Ectodermal cell (in vitro differentiated cells): ENCODE measurements at regions not wholly inside any gene's neighbourhood (a gene's known extent, or its start where the extent isn't known, plus 50 kb on each side); places are given as distances from the start of the nearest gene placed in this dataset.
"Not testable (repeated sequence)": the region's sequence is repeated elsewhere in the genome, so short reads cannot be mapped to it uniquely, and the experiment has no call there.

ENCODE experiments used
- H3K27ac ChIP-seq: 2 replicates; pipeline ENCODE4 v1.7.0; 2013; ENCODE audit warnings: mild to moderate bottlenecking, low read depth, low read length; ENCODE audit not compliant: insufficient read depth, poor library complexity, severe bottlenecking
- H3K27me3 ChIP-seq: 2 replicates; pipeline ENCODE4 v1.7.0; 2013; ENCODE audit warnings: mild to moderate bottlenecking, low read length; ENCODE audit not compliant: insufficient read depth, control insufficient read depth, poor library complexity, severe bottlenecking
- H3K36me3 ChIP-seq: one replicate; pipeline ENCODE4 v1.7.0; 2013; ENCODE audit warnings: low read length; ENCODE audit not compliant: control insufficient read depth, insufficient read depth
- H3K4me1 ChIP-seq: one replicate; pipeline ENCODE4 v1.7.0; 2013; ENCODE audit warnings: low read length; ENCODE audit not compliant: control insufficient read depth, insufficient read depth
- H3K4me3 ChIP-seq: 2 replicates; pipeline ENCODE4 v1.7.0; 2013; ENCODE audit warnings: low read depth, low read length, control low read depth; ENCODE audit not compliant: insufficient read depth
- H3K9me3 ChIP-seq: 2 replicates; pipeline ENCODE4 v1.7.0; 2013; ENCODE audit warnings: mild to moderate bottlenecking, low read length, moderate library complexity; ENCODE audit not compliant: control insufficient read depth
- WGBS, 2 experiments: methylation state at CpG; one replicate each; pipeline ENCODE4 v1.1.7; 2013; ENCODE audit warnings: missing lambda C conversion rate in 2 of 2; 5-methylcytosine and 5-hydroxymethylcytosine counted together

DNA sequence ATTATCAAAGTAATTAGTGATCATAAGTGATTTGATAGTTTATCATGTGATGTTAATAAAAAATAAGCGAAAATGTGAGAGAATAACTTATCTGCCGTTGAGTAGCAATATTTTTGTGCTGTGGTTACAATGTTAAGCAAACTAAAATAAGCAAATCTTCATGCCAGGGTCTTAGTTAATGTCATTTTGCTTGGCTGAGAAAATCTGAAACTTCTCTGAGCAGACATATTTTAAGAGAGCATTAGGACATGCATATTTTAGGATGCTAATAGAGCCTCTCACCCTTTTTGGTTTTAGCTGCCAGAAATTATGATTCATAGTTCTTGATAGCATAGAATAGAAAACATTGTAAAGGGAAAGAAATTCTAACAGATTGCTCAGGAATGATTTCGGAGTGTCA lies 233.5 kb upstream of the ZEB2 start:
- Histone ChIP-seq H3K27ac (no peak overlapping the region), H3K27me3 (no peaks in the 10 kb centered on the region), H3K9me3 (peaks cover 3% of the 10 kb centered on the region), H3K4me1 (no peaks in the 10 kb centered on the region), H3K4me3 (no peak overlapping the region), H3K36me3 (no peaks in the 10 kb centered on the region)
- WGBS, 2 experiments: 92 to 97% methylated on average over 2 to 3 of the region's 3 CpGs

GRCh38 chr2:144751142-144751905 lies 231.4 kb upstream of the ZEB2 start:
- Histone ChIP-seq H3K27me3 (no peaks in the 10 kb centered on the region), H3K4me3 (no peak overlapping the region), H3K4me1 (no peaks in the 10 kb centered on the region), H3K9me3 (peaks cover 8% of the 10 kb centered on the region), H3K27ac (no peak overlapping the region), H3K36me3 (no peaks in the 10 kb centered on the region)
- WGBS, 2 experiments: 80% methylated on average over 1 of the region's 3 CpGs; no CpG with 5 or more reads in 1 of the 2 experiments

DNA sequence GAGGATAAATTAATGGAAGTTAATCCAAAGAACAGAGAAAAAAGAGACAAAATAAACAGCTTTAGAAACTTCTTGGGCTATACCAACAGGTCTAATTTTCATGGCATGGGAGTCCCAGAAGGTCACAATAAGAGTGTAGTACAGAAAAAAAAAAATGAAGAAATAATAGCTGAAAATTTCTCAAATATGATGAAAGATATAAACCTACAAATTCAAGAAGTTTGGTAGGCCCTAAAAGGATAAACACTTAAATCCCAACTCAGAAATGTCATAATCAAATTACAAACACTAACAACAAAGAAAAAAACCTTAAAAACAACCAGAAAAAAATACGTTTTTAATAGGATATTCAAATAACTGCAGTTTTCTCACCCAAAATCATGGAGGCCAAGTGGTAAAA lies 229.3 kb upstream of the ZEB2 start:
- WGBS, 2 experiments: 100% methylated on average over 1 of the region's 1 CpG; no CpG with 5 or more reads in 1 of the 2 experiments
- no peak overlapping the region for H3K27ac ChIP-seq
- no peaks in the 10 kb centered on the region for H3K4me1 ChIP-seq

GRCh38 chr2:144748443-144748842 lies 228.5 kb upstream of the ZEB2 start:
- no peak overlapping the region for H3K27ac ChIP-seq
- 74 to 75% methylated on average over 5 of the region's 5 CpGs for WGBS, 2 experiments
- no peaks in the 10 kb centered on the region for H3K27me3 ChIP-seq
- no peaks in the 10 kb centered on the region for H3K36me3 ChIP-seq
- H3K9me3 ChIP-seq: peaks cover 8% of the 10 kb centered on the region
- H3K4me1 ChIP-seq: no peaks in the 10 kb centered on the region
- H3K4me3 ChIP-seq: no peak overlapping the region

More for the DNA sequence above, 229.3 kb upstream of the ZEB2 start:
- Histone ChIP-seq H3K4me3 (no peak overlapping the region), H3K36me3 (no peaks in the 10 kb centered on the region), H3K27me3 (no peaks in the 10 kb centered on the region), H3K9me3 (peaks cover 8% of the 10 kb centered on the region)

DNA sequence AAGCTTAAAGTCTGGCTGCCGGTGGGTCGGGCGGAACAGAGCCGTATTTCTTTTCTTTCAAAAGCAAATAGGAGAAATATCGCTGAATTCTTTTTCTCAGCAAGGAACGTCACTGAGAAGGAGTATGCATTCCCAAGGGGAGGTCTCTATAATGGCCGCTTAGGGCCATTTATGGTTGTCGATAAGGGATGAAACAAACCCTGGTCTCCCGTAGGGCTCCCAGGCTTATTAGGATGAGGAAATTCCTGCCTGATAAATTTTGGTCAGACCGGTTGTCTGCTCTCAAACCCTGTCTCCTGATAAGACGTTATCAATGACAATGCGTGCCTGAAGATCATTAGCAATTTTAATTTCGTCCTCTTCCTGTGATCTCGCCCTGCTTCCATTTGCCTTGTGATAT lies 227.7 kb upstream of the ZEB2 start:
- Histone ChIP-seq H3K9me3 (peaks cover 8% of the 10 kb centered on the region), H3K4me1 (no peaks in the 10 kb centered on the region), H3K36me3 (no peaks in the 10 kb centered on the region), H3K27ac (no peak overlapping the region), H3K4me3 (no peak overlapping the region), H3K27me3 (no peaks in the 10 kb centered on the region)
- 84 to 86% methylated on average over 14 of the region's 14 CpGs for WGBS, 2 experiments

DNA sequence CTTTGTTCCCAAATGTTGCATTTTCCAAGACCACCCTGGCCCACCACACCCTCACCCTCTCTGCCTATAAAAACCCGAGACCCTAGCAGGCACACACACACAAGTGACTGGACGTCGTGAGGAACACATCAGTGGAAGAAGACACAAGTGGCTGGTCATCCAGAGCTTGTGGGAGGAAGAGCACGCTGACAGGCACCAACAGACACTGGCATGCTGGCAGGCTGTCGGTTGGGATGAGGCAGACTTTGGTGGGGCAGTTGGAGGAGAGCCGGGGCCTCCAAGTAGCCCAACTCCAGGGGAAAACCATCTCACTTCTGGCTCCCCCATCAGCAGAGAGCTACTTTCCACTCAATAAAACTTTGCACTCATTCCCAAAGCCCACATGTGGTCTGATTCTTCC lies 225.5 kb upstream of the ZEB2 start:
- Histone ChIP-seq H3K9me3 (peaks cover 8% of the 10 kb centered on the region), H3K27me3 (no peaks in the 10 kb centered on the region), H3K4me3 (no peak overlapping the region), H3K36me3 (no peaks in the 10 kb centered on the region), H3K27ac (no peak overlapping the region), H3K4me1 (no peaks in the 10 kb centered on the region)
- WGBS, 2 experiments: 90 to 93% methylated on average over 6 of the region's 6 CpGs

DNA sequence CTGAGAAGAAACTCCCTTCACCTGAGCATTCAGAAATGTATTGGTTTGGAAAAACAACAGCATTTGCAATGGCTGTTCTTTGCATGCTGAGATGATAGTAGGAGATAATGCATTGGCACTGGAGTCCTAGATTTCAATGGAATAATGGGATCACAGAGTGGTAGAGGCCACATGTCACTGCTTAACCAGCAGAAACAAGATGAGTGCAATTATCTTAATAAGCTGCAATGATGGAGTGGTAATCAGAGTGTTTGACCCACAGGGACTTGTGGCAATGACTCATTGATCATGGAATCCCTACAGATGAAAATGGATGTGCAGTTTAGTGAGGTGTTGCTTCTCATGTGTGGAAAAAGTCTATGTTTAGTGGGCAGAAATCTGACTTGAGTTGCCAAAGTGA lies 218.8 kb upstream of the ZEB2 start:
- no peak overlapping the region for H3K4me3 ChIP-seq
- no peaks in the 10 kb centered on the region for H3K36me3 ChIP-seq
- H3K9me3 ChIP-seq: no peaks in the 10 kb centered on the region
- no peaks in the 10 kb centered on the region for H3K27me3 ChIP-seq
- H3K4me1 ChIP-seq: no peaks in the 10 kb centered on the region
- no peak overlapping the region for H3K27ac ChIP-seq

- 69 to 81% methylated on average over 2 of the region's 2 CpGs for WGBS, 2 experiments
- Histone ChIP-seq H3K36me3 (no peaks in the 10 kb centered on the region), H3K27ac (no peak overlapping the region), H3K27me3 (no peaks in the 10 kb centered on the region), H3K4me1 (no peaks in the 10 kb centered on the region), H3K9me3 (no peaks in the 10 kb centered on the region), H3K4me3 (no peak overlapping the region)
Measured at GRCh38 chr2:144730711-144731110, 210.8 kb upstream of the ZEB2 start.

DNA sequence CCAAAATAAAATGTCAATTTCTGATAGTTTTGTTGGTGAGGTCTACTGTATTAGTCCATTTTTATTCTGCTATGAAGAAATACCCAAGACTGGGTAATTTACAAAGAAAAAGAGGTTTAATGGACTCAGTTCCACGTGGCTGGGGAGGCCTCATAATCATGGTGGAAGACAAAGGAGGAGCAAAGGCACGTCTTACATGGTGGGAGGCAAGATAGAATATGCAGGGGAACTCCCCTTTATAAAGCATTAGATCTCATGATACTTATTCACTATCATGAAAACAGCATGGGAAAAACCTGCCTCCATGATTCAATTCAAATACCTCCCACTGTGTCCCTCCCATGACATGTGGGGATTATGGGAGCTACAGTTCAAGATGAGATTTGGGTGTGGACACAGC lies 204.5 kb upstream of the ZEB2 start:
- 94 to 96% methylated on average over 2 of the region's 2 CpGs for WGBS, 2 experiments
- not testable (repeated sequence) for H3K36me3 ChIP-seq, H3K27ac ChIP-seq, H3K9me3 ChIP-seq, H3K4me1 ChIP-seq, H3K4me3 ChIP-seq, H3K27me3 ChIP-seq

DNA sequence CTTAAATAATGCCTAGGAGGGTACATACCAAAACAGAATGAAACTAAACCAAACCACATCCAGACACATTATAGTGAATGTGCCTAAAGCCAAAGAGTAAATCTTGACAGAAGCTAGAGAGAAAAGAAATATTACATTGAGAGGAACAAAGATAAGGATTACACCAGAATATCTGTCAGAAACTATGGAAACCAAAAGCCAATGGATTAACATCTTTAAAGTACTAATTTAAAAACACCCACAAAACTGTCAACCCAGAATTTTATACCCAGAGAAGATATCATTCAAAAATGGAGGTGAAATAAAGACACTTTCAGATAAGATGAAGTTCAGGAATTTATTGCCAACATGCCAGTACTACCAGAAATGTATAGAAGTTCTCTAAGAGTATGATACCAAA lies 198.5 kb upstream of the ZEB2 start:
- Histone ChIP-seq H3K9me3 (no peaks in the 10 kb centered on the region), H3K27ac (no peak overlapping the region), H3K4me3 (no peak overlapping the region), H3K36me3 (no peaks in the 10 kb centered on the region), H3K27me3 (no peaks in the 10 kb centered on the region), H3K4me1 (no peaks in the 10 kb centered on the region)

DNA sequence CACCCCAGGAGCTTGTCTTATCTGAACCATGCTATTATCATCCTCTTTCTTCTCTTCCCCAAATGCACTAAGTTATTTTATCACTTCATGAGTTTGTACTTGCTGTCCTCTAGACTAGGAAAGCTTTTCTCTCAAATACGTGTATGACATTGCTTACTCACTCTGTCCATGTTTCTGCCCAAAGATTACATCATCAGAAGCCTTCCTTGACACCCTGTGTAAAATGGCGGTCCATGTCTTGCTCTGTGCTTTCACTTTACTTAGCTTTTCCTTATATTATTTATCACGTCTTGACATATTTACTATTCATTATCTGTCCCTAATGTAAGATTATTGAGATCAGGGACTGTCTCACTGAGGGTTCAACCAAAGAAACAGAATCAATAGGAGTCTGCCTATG lies 196.1 kb upstream of the ZEB2 start:
- WGBS, 2 experiments: 95 to 98% methylated on average over 3 of the region's 3 CpGs
- H3K4me1 ChIP-seq: peaks cover 5% of the 10 kb centered on the region
- no peaks in the 10 kb centered on the region for H3K36me3 ChIP-seq
- no peak overlapping the region for H3K4me3 ChIP-seq
- H3K27me3 ChIP-seq: no peaks in the 10 kb centered on the region
- H3K9me3 ChIP-seq: no peaks in the 10 kb centered on the region
- no peak overlapping the region for H3K27ac ChIP-seq
